HEK293 (cell line): ENCODE measurements at regions not wholly inside any gene's neighbourhood (a gene's known extent, or its start where the extent isn't known, plus 50 kb on each side); places are given as distances from the start of the nearest gene placed in this dataset.

ENCODE experiments used
- CTCF ChIA-PET: fragments of 350-600 bp; formaldehyde crosslinking; extraction: SDS; loops from one replicate; lab custom pipeline; 2021; ENCODE audit warnings: antibody characterized with exemption; lab: Yijun Ruan, JAX
- POLR2A ChIA-PET: fragments of 300-600 bp; formaldehyde crosslinking; extraction: SDS; loops from one replicate; lab custom pipeline; 2020; ENCODE audit warnings: antibody characterized with exemption, inconsistent platforms; lab: Yijun Ruan, JAX
- H3K27ac ChIP-seq: fragments of 200-500 bp; sonication (Bioruptor generic); 2 replicates; pipeline ENCODE4 v1.5.1; 2014; ENCODE audit warnings: low read depth, low read length, control low read depth, inconsistent platforms; ENCODE audit errors: extremely low read depth
- H3K36me3 ChIP-seq, 2 experiments: fragments of 200-500 bp in 1 of 2; sonication (Bioruptor generic) in 1 of 2; 1 replicate in 1 of 2; 2 replicates in 1 of 2; pipeline ENCODE4 v1.5.1; 2014 to 2017; ENCODE audit warnings: inconsistent platforms in 2 of 2, low read length in 2 of 2; ENCODE audit not compliant: control insufficient read depth in 2 of 2, insufficient read depth in 1 of 2
- H3K4me1 ChIP-seq: fragments of 200-500 bp; sonication (Bioruptor generic); 2 replicates; pipeline ENCODE4 v1.5.1; 2014; ENCODE audit warnings: mild to moderate bottlenecking, low read length, inconsistent platforms; ENCODE audit not compliant: control insufficient read depth, insufficient read depth
- H3K4me3 ChIP-seq: 2 replicates; pipeline ENCODE4 v1.5.1; 2011; ENCODE audit warnings: low read depth, mild to moderate bottlenecking, control low read depth, low read length, moderate library complexity
- H3K9me3 ChIP-seq: fragments of 200-500 bp; sonication (Bioruptor generic); 2 replicates; pipeline ENCODE4 v1.5.1; 2014; ENCODE audit warnings: low read depth, low read length, inconsistent platforms; ENCODE audit not compliant: control insufficient read depth, insufficient read depth
- GLIS1 ChIP-seq: fragments of 450-650 bp; formaldehyde crosslinking; IDR thresholded peaks from 2 replicates; pipeline ENCODE4 v1.5.1; 2016; ENCODE audit warnings: missing biosample characterization, missing genetic modification characterization
- KLF1 ChIP-seq: fragments of 450-650 bp; formaldehyde crosslinking; IDR thresholded peaks from 2 replicates; pipeline ENCODE4 v1.5.1; 2016; ENCODE audit warnings: missing biosample characterization, missing genetic modification characterization
- RBAK ChIP-seq: fragments of 450-650 bp; formaldehyde crosslinking; IDR thresholded peaks from 2 replicates; pipeline ENCODE4 v1.5.1; 2016; ENCODE audit warnings: missing biosample characterization, missing genetic modification characterization
- REST ChIP-seq: fragments of 450-650 bp; formaldehyde crosslinking; IDR thresholded peaks from 2 replicates; pipeline ENCODE4 v1.5.1; 2016; ENCODE audit warnings: missing biosample characterization, missing genetic modification characterization
- SCRT2 ChIP-seq: fragments of 450-650 bp; formaldehyde crosslinking; IDR thresholded peaks from 2 replicates; pipeline ENCODE4 v1.5.1; 2016; ENCODE audit warnings: missing biosample characterization, missing genetic modification characterization
- SETDB1 ChIP-seq: IDR thresholded peaks from one replicate; pipeline ENCODE4 v1.6.1; 2017; ENCODE audit warnings: mild to moderate bottlenecking, low read length, moderate library complexity, mixed read lengths; ENCODE audit not compliant: insufficient read length
- YY1 ChIP-seq: fragments of 450-650 bp; formaldehyde crosslinking; IDR thresholded peaks from 2 replicates; pipeline ENCODE4 v1.5.1; 2018; ENCODE audit warnings: missing biosample characterization, missing genetic modification characterization
- ZBTB17 ChIP-seq: fragments of 450-650 bp; formaldehyde crosslinking; IDR thresholded peaks from 2 replicates; pipeline ENCODE4 v1.5.1; 2016; ENCODE audit warnings: missing biosample characterization, missing genetic modification characterization
- ZEB2 ChIP-seq: fragments of 450-650 bp; formaldehyde crosslinking; IDR thresholded peaks from 2 replicates; pipeline ENCODE4 v1.5.1; 2016; ENCODE audit warnings: missing biosample characterization, missing genetic modification characterization
- ZNF16 ChIP-seq: fragments of 450-650 bp; formaldehyde crosslinking; IDR thresholded peaks from 2 replicates; pipeline ENCODE4 v1.5.1; 2016; ENCODE audit warnings: low read depth, missing biosample characterization, missing genetic modification characterization
- ZNF174 ChIP-seq: fragments of 450-650 bp; formaldehyde crosslinking; IDR thresholded peaks from 2 replicates; pipeline ENCODE4 v1.5.0; 2017; ENCODE audit warnings: missing biosample characterization, mild to moderate bottlenecking, missing genetic modification characterization
- ZNF211 ChIP-seq: fragments of 450-650 bp; formaldehyde crosslinking; IDR thresholded peaks from 2 replicates; pipeline ENCODE4 v1.5.1; 2016; ENCODE audit warnings: low read depth, missing biosample characterization, missing genetic modification characterization
- ZNF239 ChIP-seq: fragments of 450-650 bp; formaldehyde crosslinking; IDR thresholded peaks from 2 replicates; pipeline ENCODE4 v1.5.1; 2016; ENCODE audit warnings: missing biosample characterization, missing genetic modification characterization
- ZNF350 ChIP-seq: fragments of 450-650 bp; formaldehyde crosslinking; IDR thresholded peaks from 2 replicates; pipeline ENCODE4 v1.5.0; 2017; ENCODE audit warnings: missing biosample characterization, mild to moderate bottlenecking, missing genetic modification characterization
- ZNF391 ChIP-seq: fragments of 450-650 bp; formaldehyde crosslinking; IDR thresholded peaks from 2 replicates; pipeline ENCODE4 v1.5.1; 2016; ENCODE audit warnings: low read depth, missing biosample characterization, missing genetic modification characterization, borderline replicate concordance
- ZNF521 ChIP-seq: fragments of 450-650 bp; formaldehyde crosslinking; IDR thresholded peaks from 2 replicates; pipeline ENCODE4 v1.5.1; 2017; ENCODE audit warnings: missing biosample characterization, mild to moderate bottlenecking, missing genetic modification characterization
- ZNF585B ChIP-seq: fragments of 450-650 bp; formaldehyde crosslinking; IDR thresholded peaks from 2 replicates; pipeline ENCODE4 v1.5.1; 2016; ENCODE audit warnings: missing biosample characterization, missing genetic modification characterization
- ZNF624 ChIP-seq: fragments of 450-650 bp; formaldehyde crosslinking; IDR thresholded peaks from 2 replicates; pipeline ENCODE4 v1.5.1; 2017; ENCODE audit warnings: missing biosample characterization, missing genetic modification characterization
- ZNF654 ChIP-seq: fragments of 450-650 bp; formaldehyde crosslinking; IDR thresholded peaks from 2 replicates; pipeline ENCODE4 v1.5.1; 2016; ENCODE audit warnings: low read depth, missing biosample characterization, missing genetic modification characterization
- ZNF660 ChIP-seq: fragments of 450-650 bp; IDR thresholded peaks from 2 replicates; pipeline ENCODE4 v1.5.1; 2018; ENCODE audit warnings: missing biosample characterization, mild to moderate bottlenecking, missing genetic modification characterization
- ZNF76 ChIP-seq: fragments of 450-650 bp; formaldehyde crosslinking; IDR thresholded peaks from 2 replicates; pipeline ENCODE4; 2016; ENCODE audit warnings: low read depth, missing biosample characterization, missing genetic modification characterization, borderline replicate concordance
- ZNF785 ChIP-seq: fragments of 450-650 bp; formaldehyde crosslinking; IDR thresholded peaks from 2 replicates; pipeline ENCODE4 v1.5.1; 2016; ENCODE audit warnings: missing biosample characterization, missing genetic modification characterization
- ZNF843 ChIP-seq: fragments of 450-650 bp; formaldehyde crosslinking; IDR thresholded peaks from 2 replicates; pipeline ENCODE4 v1.5.1; 2016; ENCODE audit warnings: missing biosample characterization, missing genetic modification characterization

DNA sequence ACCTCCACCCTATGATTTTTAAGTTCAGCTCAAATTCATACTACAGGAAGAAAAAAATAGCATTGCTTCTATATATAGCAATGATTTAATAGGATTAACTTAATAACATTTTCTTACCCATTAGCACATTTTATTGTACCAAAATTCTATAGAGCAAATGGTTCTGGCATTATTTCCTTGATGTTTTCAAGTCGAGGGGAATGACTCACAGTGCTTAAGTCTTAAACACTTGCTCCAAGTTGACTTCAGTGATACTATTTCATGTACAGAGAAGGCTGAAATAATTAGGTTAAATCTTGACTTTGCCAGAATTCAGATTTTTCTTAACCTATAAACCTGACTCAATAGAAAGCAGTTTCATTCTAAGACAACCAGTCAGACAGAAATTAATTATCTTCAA lies 1133.8 kb downstream of the SORCS3 start (continued):
- TF ChIP-seq SETDB1 = no peak
- TF ChIP-seq YY1 = no peak
- no peak for TF ChIP-seq ZEB2
- no peak for TF ChIP-seq ZNF585B (tag by site-specific recombination)
- TF ChIP-seq ZNF239 (tag by site-specific recombination) = no peak
- TF ChIP-seq REST (tag by site-specific recombination) = no peak
- TF ChIP-seq, all 188 proteins: peak for 0

GRCh38 chr10:105774351-105774750 lies 1133.3 kb downstream of the SORCS3 start:
- CTCF ChIA-PET = no interaction called here
- Histone ChIP-seq H3K9me3 (no peaks in the 10 kb centered on the region), H3K4me3 (no peak overlapping the region), H3K4me1 (no peaks in the 10 kb centered on the region), H3K36me3 (no peaks in the 10 kb centered on the region), H3K27ac (no peak overlapping the region)
- TF ChIP-seq ZNF521 (tag by site-specific recombination) (no peak), ZNF16 (tag by site-specific recombination) (no peak), ZNF174 (tag by site-specific recombination) (no peak), ZNF76 (tag by site-specific recombination) (no peak), ZNF211 (tag by site-specific recombination) (no peak), ZNF785 (no peak), ZNF391 (tag by site-specific recombination) (no peak), KLF1 (no peak), ZBTB17 (tag by site-specific recombination) (no peak), ZNF624 (tag by site-specific recombination) (no peak), ZNF350 (no peak), ZNF660 (no peak), SCRT2 (no peak), GLIS1 (no peak), RBAK (tag by site-specific recombination) (no peak), ZNF843 (tag by site-specific recombination) (no peak), ZNF654 (tag by site-specific recombination) (no peak), REST (tag by site-specific recombination) (no peak)
- POLR2A ChIA-PET = no interaction called here
